CD14-positive monocyte (primary cell): ENCODE measurements at regions not wholly inside any gene's neighbourhood (a gene's known extent, or its start where the extent isn't known, plus 50 kb on each side); places are given as distances from the start of the nearest gene placed in this dataset.

Source experiments
- DNase-seq, 3 donors: peaks; one replicate each; pipeline ENCODE4 v3.0.0-alpha.2; 2011 to 2022
- H2AFZ ChIP-seq: 2 replicates; pipeline ENCODE4 v1.6.0; 2012; ENCODE audit warnings: mild to moderate bottlenecking, low read depth, low read length, inconsistent platforms; ENCODE audit not compliant: insufficient read depth, poor library complexity, severe bottlenecking
- H3K27ac ChIP-seq, 2 donors: 1 replicate in 1 of 2; 2 replicates in 1 of 2; pipeline ENCODE4 v1.5.1; 2012 to 2013; ENCODE audit warnings: low read length in 2 of 2, control low read depth in 1 of 2, inconsistent platforms in 1 of 2, low read depth in 1 of 2, mild to moderate bottlenecking in 1 of 2
- H3K27me3 ChIP-seq, 2 donors: one replicate each; pipeline versions ENCODE4 v1.6.0 to v1.6.1; 2011 to 2013; ENCODE audit warnings: low read length in 2 of 2; ENCODE audit not compliant: control insufficient read depth in 2 of 2, insufficient read depth in 2 of 2
- H3K36me3 ChIP-seq, 2 donors: replicated peaks in 1 of 2; 1 replicate in 1 of 2; 2 replicates in 1 of 2; pipeline versions ENCODE4 v1.5.1 to v1.6.1; 2012 to 2013; ENCODE audit warnings: low read length in 2 of 2, control low read depth in 1 of 2, inconsistent platforms in 1 of 2, mild to moderate bottlenecking in 1 of 2; ENCODE audit not compliant: insufficient read depth in 2 of 2, control insufficient read depth in 1 of 2
- H3K4me1 ChIP-seq, 2 donors: 1 replicate in 1 of 2; 2 replicates in 1 of 2; pipeline versions ENCODE4 v1.5.1 to v1.6.1; 2012 to 2013; ENCODE audit warnings: low read length in 2 of 2, control low read depth in 1 of 2, inconsistent platforms in 1 of 2, mild to moderate bottlenecking in 1 of 2, moderate library complexity in 1 of 2; ENCODE audit not compliant: insufficient read depth in 2 of 2, control insufficient read depth in 1 of 2
- H3K4me2 ChIP-seq: replicated peaks from 2 replicates; pipeline ENCODE3; 2012; ENCODE audit warnings: low read length, moderate library complexity, mild to moderate bottlenecking; ENCODE audit not compliant: poor library complexity, severe bottlenecking; ENCODE audit errors: extremely low read depth
- H3K4me3 ChIP-seq, 3 experiments: fragments of 200-600 bp in 1 of 3; sonication (generic) in 1 of 3; replicated peaks in 1 of 3; 1 replicate in 2 of 3; 2 replicates in 1 of 3; pipeline ENCODE4 v1.5.1; 2011 to 2013; ENCODE audit warnings: low read length in 3 of 3, mild to moderate bottlenecking in 3 of 3, control low read depth in 2 of 3, low read depth in 2 of 3, inconsistent platforms in 1 of 3, moderate library complexity in 1 of 3
- H3K79me2 ChIP-seq: 2 replicates; pipeline ENCODE4 v1.6.0; 2012; ENCODE audit warnings: mild to moderate bottlenecking, control low read depth, inconsistent platforms, low read length, moderate library complexity; ENCODE audit not compliant: insufficient read depth
- H3K9ac ChIP-seq: 2 replicates; pipeline ENCODE4 v1.6.0; 2017; ENCODE audit warnings: low read length, mild to moderate bottlenecking; ENCODE audit not compliant: insufficient read depth, poor library complexity, severe bottlenecking
- H3K9me3 ChIP-seq, 2 donors: replicated peaks in 1 of 2; 1 replicate in 1 of 2; 2 replicates in 1 of 2; pipeline versions ENCODE4 v1.5.1 to v1.6.1; 2012 to 2013; ENCODE audit warnings: low read length in 2 of 2, control low read depth in 1 of 2; ENCODE audit not compliant: control insufficient read depth in 1 of 2, insufficient read depth in 1 of 2
- H4K20me1 ChIP-seq: 2 replicates; pipeline ENCODE4 v1.6.0; 2012; ENCODE audit warnings: mild to moderate bottlenecking, low read length, control low read depth, moderate library complexity; ENCODE audit not compliant: insufficient read depth
- H3K27ac Mint-ChIP-seq, 7 donors: one replicate each; pipeline ENCODE4 v1.8.0; 2020; ENCODE audit warnings: mild to moderate bottlenecking in 7 of 7, mixed read lengths in 7 of 7, moderate library complexity in 6 of 7, inconsistent platforms in 2 of 7
- H3K27me3 Mint-ChIP-seq, 3 donors: one replicate each; pipeline ENCODE4 v1.8.0; 2021 to 2022; ENCODE audit warnings: low read depth in 3 of 3, mild to moderate bottlenecking in 3 of 3, mixed read lengths in 3 of 3, moderate library complexity in 3 of 3, inconsistent platforms in 1 of 3
- H3K36me3 Mint-ChIP-seq, 2 donors: one replicate each; pipeline ENCODE4 v1.8.0; 2020; ENCODE audit warnings: mixed read lengths in 2 of 2, inconsistent platforms in 1 of 2, mild to moderate bottlenecking in 1 of 2
- H3K4me1 Mint-ChIP-seq: one replicate; pipeline ENCODE4 v1.8.0; 2020; ENCODE audit warnings: mild to moderate bottlenecking, mixed read lengths
- H3K4me3 Mint-ChIP-seq, 2 donors: one replicate each; pipeline ENCODE4 v1.8.0; 2020; ENCODE audit warnings: mild to moderate bottlenecking in 2 of 2, mixed read lengths in 2 of 2, moderate library complexity in 1 of 2
- H3K9me3 Mint-ChIP-seq, 7 donors: one replicate each; pipeline ENCODE4 v1.8.0; 2020 to 2022; ENCODE audit warnings: mixed read lengths in 7 of 7, mild to moderate bottlenecking in 6 of 7, moderate library complexity in 6 of 7, inconsistent platforms in 2 of 7
- WGBS: methylation state at CpG from one replicate; pipeline ENCODE4 v1.1.5; 2013; ENCODE audit warnings: missing lambda C conversion rate; ENCODE audit not compliant: insufficient coverage; 5-methylcytosine and 5-hydroxymethylcytosine counted together
- intact Hi-C, 2 donors: fragments of 100-400 bp; cut with micrococcal nuclease; formaldehyde crosslinking; loops; one replicate each; pipeline versions ENCODE4 v1.15.0 to v1.15.1; 2023
- TF ChIP-seq, protein P1 (sequence below): fragments of 200-600 bp; IDR thresholded peaks from one replicate; pipeline ENCODE4 v1.8.0; 2022; ENCODE audit warnings: antibody characterized with exemption, mild to moderate bottlenecking

DNA sequence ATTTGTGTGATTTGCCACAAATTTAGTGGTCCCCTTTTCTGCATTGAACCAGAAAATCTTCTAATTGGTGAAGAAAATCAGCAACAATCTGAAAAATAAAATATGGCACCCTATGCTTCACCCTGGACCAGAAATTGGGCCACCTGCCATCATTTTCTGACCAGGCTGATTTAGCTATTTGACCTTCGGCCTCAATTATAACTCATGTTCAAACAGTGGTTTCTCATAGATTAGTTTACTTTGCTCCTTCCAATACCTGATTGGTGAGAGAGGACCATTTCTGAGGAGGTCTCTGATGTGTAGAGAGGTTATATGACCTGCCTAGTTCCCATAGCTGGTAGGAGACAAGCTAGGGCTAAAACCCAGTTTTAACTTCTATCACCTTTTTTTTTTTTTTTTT lies 59.0 kb downstream of the PTTG1 start:
- Histone ChIP-seq H3K9me3 (no peaks in the 10 kb centered on the region), H3K36me3 (no peaks in the 10 kb centered on the region), H3K27ac (no peak overlapping the region), H3K79me2 (no peaks in the 10 kb centered on the region), H2AFZ (no peak overlapping the region), H3K27me3 (no peaks in the 10 kb centered on the region), H3K4me1 (peaks cover 3 to 12% of the 10 kb centered on the region in 2 donors), H4K20me1 (no peaks in the 10 kb centered on the region), H3K4me2 (no peak overlapping the region), H3K9ac (no peak overlapping the region), H3K4me3 (no peak overlapping the region)
- no peak overlapping the region for H3K4me3 Mint-ChIP-seq
- H3K4me1 Mint-ChIP-seq: peaks cover 6% of the 10 kb centered on the region
- H3K9me3 Mint-ChIP-seq: no peaks in the 10 kb centered on the region
- no CpG with 5 or more reads among the region's 1 CpG for WGBS
- intact Hi-C loops: no loop called here
- H3K36me3 Mint-ChIP-seq: no peaks in the 10 kb centered on the region
- H3K27ac Mint-ChIP-seq: peak overlapping the region in 1 of 7 donors; percentile 1
- H3K27me3 Mint-ChIP-seq: peaks cover 0 to 1% (median 0%) of the 10 kb centered on the region in 3 donors
- TF ChIP-seq, protein P1, sequence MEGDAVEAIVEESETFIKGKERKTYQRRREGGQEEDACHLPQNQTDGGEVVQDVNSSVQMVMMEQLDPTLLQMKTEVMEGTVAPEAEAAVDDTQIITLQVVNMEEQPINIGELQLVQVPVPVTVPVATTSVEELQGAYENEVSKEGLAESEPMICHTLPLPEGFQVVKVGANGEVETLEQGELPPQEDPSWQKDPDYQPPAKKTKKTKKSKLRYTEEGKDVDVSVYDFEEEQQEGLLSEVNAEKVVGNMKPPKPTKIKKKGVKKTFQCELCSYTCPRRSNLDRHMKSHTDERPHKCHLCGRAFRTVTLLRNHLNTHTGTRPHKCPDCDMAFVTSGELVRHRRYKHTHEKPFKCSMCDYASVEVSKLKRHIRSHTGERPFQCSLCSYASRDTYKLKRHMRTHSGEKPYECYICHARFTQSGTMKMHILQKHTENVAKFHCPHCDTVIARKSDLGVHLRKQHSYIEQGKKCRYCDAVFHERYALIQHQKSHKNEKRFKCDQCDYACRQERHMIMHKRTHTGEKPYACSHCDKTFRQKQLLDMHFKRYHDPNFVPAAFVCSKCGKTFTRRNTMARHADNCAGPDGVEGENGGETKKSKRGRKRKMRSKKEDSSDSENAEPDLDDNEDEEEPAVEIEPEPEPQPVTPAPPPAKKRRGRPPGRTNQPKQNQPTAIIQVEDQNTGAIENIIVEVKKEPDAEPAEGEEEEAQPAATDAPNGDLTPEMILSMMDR: no peak
- no peak for DNase-seq

DNA sequence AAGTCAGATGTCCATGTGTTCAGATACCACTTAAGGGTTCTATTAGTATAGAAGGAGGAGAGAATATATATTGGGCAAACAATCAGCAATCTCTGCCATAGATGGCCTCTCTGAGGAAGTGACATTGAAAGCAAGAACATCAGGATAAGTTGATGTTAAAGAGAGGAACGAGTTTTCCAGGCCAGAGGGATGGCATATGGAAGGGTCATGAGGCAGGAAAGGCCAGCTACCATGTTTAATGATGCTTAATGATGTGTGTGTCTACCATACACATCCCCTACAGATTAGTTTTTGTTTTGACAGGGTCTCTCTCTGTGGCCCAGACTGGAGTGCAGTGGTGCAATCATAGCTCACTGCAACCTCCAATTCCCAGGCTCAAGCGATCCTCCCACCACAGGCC lies 63.0 kb downstream of the PTTG1 start:
- no peak overlapping the region for H3K27ac Mint-ChIP-seq
- TF ChIP-seq, protein P1: no peak
- 75% methylated on average over 1 of the region's 2 CpGs for WGBS
- no peaks in the 10 kb centered on the region for H3K36me3 ChIP-seq
- H3K4me3 Mint-ChIP-seq: no peak overlapping the region
- DNase-seq: no peak
- no peak overlapping the region for H3K4me2 ChIP-seq
- H3K36me3 Mint-ChIP-seq: no peaks in the 10 kb centered on the region
- H4K20me1 ChIP-seq: no peaks in the 10 kb centered on the region
- H3K27me3 ChIP-seq: no peaks in the 10 kb centered on the region
- intact Hi-C loops: no loop called here
- H3K79me2 ChIP-seq: no peaks in the 10 kb centered on the region
- H3K27me3 Mint-ChIP-seq: peaks cover 0 to 1% (median 0%) of the 10 kb centered on the region in 3 donors
- H3K9me3 Mint-ChIP-seq: no peaks in the 10 kb centered on the region
- H3K9me3 ChIP-seq: no peaks in the 10 kb centered on the region
- no peak overlapping the region for H3K4me3 ChIP-seq
- H3K4me1 Mint-ChIP-seq: peaks cover 10% of the 10 kb centered on the region
- H3K27ac ChIP-seq: no peak overlapping the region
- H2AFZ ChIP-seq: no peak overlapping the region
- peaks cover 9 to 21% of the 10 kb centered on the region in 2 donors for H3K4me1 ChIP-seq
- no peak overlapping the region for H3K9ac ChIP-seq
